T47D (cell line): ENCODE measurements at regions not wholly inside any gene's neighbourhood (a gene's known extent, or its start where the extent isn't known, plus 50 kb on each side); places are given as distances from the start of the nearest gene placed in this dataset.

Source experiments
- DNase-seq, 2 experiments: peaks; one replicate each; pipeline versions ENCODE4 v3.0.0 to v3.0.0-alpha.2; 2011 to 2012; ENCODE audit warnings: low read depth in 1 of 2, low spot score in 1 of 2
- JUND ChIP-seq: IDR thresholded peaks from 2 replicates; pipeline ENCODE4 v1.6.1; 2012; ENCODE audit warnings: low read depth
- in situ Hi-C: cut with HindIII; loops from 2 replicates; pipeline ENCODE4 v1.10.0; 2016; ENCODE audit warnings: low sequenced_read_pairs, low pct_unique_long_range_greater_than_20kb

DNA sequence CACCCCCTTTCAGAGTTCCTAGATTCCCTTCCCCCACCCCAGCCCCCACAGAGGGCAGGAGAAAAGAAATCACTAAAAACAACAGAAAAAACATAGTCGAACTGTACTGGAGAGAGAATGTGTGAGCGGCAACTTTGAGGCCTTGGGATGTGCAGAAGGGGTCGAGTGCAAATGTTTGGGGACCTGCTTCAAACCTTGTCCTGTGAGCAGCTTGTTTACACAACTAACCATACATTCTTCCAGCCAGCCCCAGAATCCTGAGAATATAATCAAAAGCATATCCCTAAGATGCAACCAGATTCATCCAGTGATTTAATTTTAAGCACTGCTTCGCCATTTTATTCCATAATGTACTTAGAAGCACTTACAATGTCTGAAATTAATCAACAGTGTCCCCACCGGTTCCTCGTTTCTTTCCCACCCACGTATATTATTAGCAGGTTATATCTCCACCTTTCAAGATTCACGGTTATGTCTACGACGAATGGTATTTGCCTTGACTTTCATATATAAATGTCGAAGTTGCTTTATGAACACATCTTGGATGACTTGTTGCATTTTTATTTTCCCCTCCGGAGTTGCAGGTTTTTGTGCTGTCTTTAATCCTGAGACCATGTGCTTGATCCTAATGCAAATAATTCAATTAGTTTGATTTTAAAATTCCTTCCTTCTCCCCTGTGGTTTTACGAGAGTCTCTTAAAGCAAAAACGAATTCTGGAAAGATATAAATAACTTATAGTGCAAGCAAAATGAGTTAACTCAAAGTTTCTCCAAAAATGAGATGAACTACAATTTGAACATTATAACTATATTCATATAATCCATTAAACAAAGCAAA is 107.6 kb downstream of the ZIC5 start:
- no peak for TF ChIP-seq JUND
- in situ Hi-C loops = no loop called here
- no peak for DNase-seq

GRCh38 chr13:99862244-99862643 is 109.3 kb downstream of the ZIC5 start:
- in situ Hi-C loops = no loop called here

DNA sequence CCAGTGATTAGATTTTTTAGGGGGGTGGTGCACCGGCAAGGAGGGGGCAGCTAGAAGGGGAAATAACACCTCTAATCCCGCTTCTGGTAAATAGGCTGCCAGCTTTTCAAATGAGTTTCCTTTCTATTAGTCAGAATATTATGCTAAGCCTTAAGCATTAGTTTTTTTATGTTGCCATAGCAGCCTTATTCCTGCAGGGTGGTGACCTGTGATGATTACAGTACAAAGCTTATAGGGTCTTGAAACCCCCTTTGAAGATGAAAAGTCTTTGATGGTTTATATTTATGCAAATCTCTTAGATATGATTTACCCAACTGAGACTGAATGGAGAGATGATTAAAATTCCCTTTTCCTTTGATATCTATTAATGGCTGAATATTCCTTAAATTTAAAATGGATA is 109.8 kb downstream of the ZIC5 start:
- no peak for TF ChIP-seq JUND
- no peak for DNase-seq
- in situ Hi-C loops = no loop called here

More at GRCh38 chr13:99862244-99862643, 109.3 kb downstream of the ZIC5 start:
- no peak for DNase-seq
- no peak for TF ChIP-seq JUND

DNA sequence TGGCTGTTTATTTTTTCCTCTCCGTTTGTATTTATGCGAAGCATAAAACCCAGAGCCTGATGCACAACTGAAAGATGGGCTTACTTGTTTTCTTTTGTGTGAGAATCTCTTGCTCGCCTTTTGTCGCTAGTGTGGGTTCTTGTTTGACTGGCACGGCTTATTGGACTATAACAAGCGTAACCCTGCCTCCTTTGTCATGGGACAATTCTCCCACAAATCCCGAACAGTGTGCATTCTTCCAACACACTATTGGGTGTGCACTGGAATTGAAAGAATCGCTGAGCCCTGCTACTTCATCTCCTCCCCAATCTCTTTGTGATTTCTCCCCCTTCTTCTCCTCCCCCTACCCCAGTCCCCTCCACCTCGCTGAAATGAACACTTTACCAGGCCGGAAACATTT is 110.8 kb downstream of the ZIC5 start:
- no peak for TF ChIP-seq JUND
- in situ Hi-C loops = no loop called here
- DNase-seq = no peak

DNA sequence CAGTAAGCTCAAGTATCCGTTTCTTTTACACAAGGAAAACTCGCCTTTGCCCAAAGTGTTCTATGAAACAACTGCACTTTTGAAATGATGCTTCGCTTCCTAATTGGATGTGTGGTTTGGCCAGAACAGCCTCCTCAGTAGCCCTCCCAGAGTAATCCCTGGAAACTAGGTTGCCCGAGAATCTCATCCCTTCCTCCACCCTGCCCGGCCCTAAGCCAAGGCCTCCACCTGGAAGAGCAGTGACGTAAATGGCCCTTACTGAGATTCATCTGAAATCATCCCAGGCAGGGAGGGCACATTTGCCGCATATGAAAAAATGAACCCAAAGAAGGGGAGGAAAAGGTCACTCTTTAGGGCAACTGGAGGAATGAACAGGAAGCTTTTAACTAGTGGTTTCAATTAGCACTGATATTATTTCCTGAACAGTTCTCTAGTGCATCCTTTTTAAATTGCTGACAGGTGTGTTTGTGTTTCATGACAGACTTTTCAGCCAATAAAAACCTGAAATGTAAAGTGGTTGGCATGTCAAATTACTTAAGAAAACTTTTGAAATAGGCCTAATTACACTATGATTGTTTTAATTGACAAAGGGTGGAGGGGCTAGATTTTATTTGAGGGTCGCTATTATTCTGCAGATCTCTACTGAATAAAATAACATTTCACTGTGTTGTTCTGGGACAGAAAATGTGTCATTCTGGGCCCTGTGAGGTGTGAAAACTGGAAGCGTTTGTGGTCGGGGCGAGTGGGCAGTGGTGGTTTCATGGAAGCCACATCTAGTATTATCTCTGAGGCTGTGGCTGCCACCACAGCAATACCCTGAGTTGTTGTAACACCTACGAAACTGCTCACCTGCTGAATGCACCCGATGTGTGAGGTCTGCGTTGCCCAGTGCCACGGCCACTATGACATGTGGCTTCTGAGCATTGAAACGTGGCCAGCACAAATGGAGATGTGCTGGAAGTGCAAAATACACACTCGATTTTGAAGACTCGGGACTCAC is 112.1 kb downstream of the ZIC5 start:
- no peak for TF ChIP-seq JUND
- in situ Hi-C loops = no loop called here
- DNase-seq = no peak

DNA sequence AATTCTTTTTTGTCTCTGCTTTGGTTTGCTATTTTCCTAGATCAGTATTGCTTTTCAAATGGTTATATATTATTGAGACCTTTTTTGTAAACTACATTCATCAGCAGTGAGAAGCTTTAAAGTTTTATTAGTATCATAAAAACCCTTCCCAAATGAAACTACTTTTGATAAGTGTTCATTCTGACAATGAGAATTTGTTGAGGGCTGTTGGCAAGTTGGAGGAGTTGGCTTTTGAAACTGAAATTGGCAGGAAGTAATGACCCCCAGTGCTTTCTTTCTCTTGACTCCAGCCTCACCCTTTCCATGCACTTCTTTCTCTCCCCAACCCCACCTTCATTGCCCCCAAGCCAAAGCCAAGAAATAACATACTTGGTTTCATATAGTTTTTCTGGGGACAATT is 113.8 kb downstream of the ZIC5 start:
- in situ Hi-C loops = no loop called here
- no peak for TF ChIP-seq JUND

GRCh38 chr13:99855526-99856420 is 115.8 kb downstream of the ZIC5 start:
- TF ChIP-seq JUND = no peak
- peak in 1 of 2 experiments; percentile 41 for DNase-seq
- in situ Hi-C loops = no loop called here

More for the DNA sequence above, 113.8 kb downstream of the ZIC5 start:
- DNase-seq = no peak

DNA sequence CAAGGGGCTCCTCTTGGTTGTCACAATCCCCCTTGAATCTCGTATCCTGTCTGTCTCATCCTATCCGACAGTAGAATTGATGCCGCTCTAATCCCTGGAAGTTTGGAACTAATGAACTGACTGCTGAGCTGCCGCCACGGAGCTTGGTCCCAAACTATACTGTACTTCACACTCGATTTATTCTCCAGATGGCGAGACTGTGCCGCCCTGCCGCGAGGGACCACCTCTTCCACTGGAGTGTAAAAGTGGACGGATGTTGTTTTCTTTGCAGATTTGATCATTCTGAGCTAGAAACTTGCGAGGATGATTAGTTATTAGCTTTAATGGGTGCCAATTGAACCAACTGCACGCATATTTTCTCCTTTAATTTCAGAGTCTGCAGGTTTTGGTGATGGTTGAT is 117.2 kb downstream of the ZIC5 start:
- in situ Hi-C loops = no loop called here
- TF ChIP-seq JUND = no peak
- DNase-seq = no peak

DNA sequence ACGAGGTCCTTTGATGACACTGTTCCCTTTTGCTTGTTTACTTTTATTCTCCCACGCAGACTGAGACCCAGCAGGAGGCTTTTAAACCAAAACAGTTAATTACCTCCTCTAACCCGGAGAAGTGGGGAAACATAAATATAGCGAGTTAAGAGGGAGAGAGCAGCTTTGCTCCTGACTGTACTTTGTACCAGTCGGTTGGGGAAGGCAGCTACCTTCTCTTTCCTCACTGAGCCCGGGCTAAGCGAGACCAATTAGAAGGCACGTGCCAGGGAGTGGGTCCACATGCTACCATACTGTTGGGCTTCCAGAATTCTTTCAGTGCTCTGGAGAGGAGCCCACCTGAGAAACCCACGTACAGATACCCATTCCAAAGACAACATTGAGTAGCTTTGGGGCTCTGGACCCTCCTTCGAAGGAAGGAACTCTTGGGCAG is 124.2 kb downstream of the ZIC5 start:
- no peak for TF ChIP-seq JUND
- no peak for DNase-seq
- in situ Hi-C loops = no loop called here

DNA sequence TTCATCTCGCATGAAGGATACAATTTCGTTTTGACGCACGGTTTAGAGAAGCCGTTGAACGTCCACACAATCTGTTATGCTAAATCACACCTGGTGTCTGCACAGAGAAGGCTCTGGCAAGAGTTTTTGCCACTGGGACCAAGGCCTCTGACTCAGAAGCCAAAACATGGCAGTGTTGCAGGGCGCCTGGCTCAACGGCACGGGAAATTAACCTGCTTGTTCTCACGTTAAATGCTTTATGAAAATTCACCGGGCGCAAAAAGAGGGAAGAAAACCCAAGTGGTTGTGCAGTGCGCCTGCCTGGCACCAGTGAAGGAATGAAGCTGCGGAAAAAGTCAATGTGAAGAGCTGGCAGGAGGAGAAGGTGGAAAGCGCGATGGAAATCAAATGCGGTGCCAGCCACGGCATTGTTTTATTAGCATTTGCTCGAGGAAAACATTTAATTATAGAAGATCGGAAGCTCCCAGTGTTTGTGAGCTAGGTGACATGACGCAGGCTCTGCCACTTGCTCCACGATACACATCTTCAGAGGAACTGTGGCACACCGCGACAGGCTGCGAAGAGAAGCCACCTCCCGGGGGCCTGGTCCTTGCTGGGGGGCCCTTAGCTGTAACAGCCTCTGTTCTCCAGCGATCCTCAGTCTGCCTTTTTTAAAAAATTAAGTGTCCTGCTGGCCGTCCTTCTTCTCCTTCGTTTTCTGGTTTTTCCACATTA is 126.2 kb downstream of the ZIC5 start:
- in situ Hi-C loops = no loop called here
- no peak for DNase-seq
- no peak for TF ChIP-seq JUND

- in situ Hi-C loops = no loop called here
- DNase-seq = no peak
- TF ChIP-seq JUND = no peak
Observed at GRCh38 chr13:99844421-99844820, 127.1 kb downstream of the ZIC5 start.
